ENCODE measurements at regions not wholly inside any gene's neighbourhood (a gene's known extent, or its start where the extent isn't known, plus 50 kb on each side); places are given as distances from the start of the nearest gene placed in this dataset.

GRCh38 chr10:2798336-2799022, 268.9 kb upstream of the PFKP start:
- Mint-ChIP-seq H3K36me3 (no peaks in the 10 kb centered on the region), H3K4me1 (ENCODE audit: unreplicated experiment) (no peaks in the 10 kb centered on the region), H3K27ac (no peak overlapping the region), H3K27me3 (peaks cover 11% of the 10 kb centered on the region), H3K9me3 (no peaks in the 10 kb centered on the region), H3K4me3 (no peak overlapping the region)
- TF ChIP-seq CTCF (conservative IDR thresholded peaks at IDR 0.05) = no peak
- DNase-seq (ENCODE audit: extremely low spot score, unreplicated experiment) = no peak

GRCh38 chr10:2791774-2792443, 275.4 kb upstream of the PFKP start:
- no peak for DNase-seq (ENCODE audit: extremely low spot score, unreplicated experiment)
- H3K4me1 Mint-ChIP-seq (ENCODE audit: unreplicated experiment) = no peaks in the 10 kb centered on the region
- TF ChIP-seq CTCF (conservative IDR thresholded peaks at IDR 0.05) = no peak
- H3K27me3 Mint-ChIP-seq = peaks cover 27% of the 10 kb centered on the region
- no peaks in the 10 kb centered on the region for H3K9me3 Mint-ChIP-seq
- no peak overlapping the region for H3K4me3 Mint-ChIP-seq
- no peak overlapping the region for H3K27ac Mint-ChIP-seq
- H3K36me3 Mint-ChIP-seq = no peaks in the 10 kb centered on the region

- no peak for TF ChIP-seq CTCF (conservative IDR thresholded peaks at IDR 0.05)
- DNase-seq (ENCODE audit: extremely low spot score, unreplicated experiment) = no peak
- Mint-ChIP-seq H3K9me3 (no peaks in the 10 kb centered on the region), H3K4me3 (no peak overlapping the region), H3K4me1 (ENCODE audit: unreplicated experiment) (no peaks in the 10 kb centered on the region), H3K27me3 (peaks cover 31% of the 10 kb centered on the region), H3K36me3 (no peaks in the 10 kb centered on the region), H3K27ac (no peak overlapping the region)
Observed at GRCh38 chr10:2790396-2791188, 276.8 kb upstream of the PFKP start.

- Mint-ChIP-seq H3K4me1 (ENCODE audit: unreplicated experiment) (no peaks in the 10 kb centered on the region), H3K9me3 (no peaks in the 10 kb centered on the region), H3K4me3 (no peak overlapping the region), H3K27ac (no peak overlapping the region), H3K36me3 (no peaks in the 10 kb centered on the region), H3K27me3 (peaks cover 43% of the 10 kb centered on the region)
- DNase-seq (ENCODE audit: extremely low spot score, unreplicated experiment) = no peak
- no peak for TF ChIP-seq CTCF (conservative IDR thresholded peaks at IDR 0.05)
Observed at GRCh38 chr10:2786251-2786650, 281.1 kb upstream of the PFKP start.

GRCh38 chr10:2784766-2785165, 282.6 kb upstream of the PFKP start:
- H3K4me1 Mint-ChIP-seq (ENCODE audit: unreplicated experiment) = no peaks in the 10 kb centered on the region
- TF ChIP-seq CTCF (conservative IDR thresholded peaks at IDR 0.05) = no peak

More at GRCh38 chr10:2784766-2785165, 282.6 kb upstream of the PFKP start:
- no peak for DNase-seq (ENCODE audit: extremely low spot score, unreplicated experiment)
- Mint-ChIP-seq H3K36me3 (no peaks in the 10 kb centered on the region), H3K27me3 (peaks cover 42% of the 10 kb centered on the region), H3K4me3 (no peak overlapping the region), H3K9me3 (no peaks in the 10 kb centered on the region), H3K27ac (no peak overlapping the region)
